Globus pallidus (tissue), 1 donor: ENCODE measurements at regions not wholly inside any gene's neighbourhood (a gene's known extent, or its start where the extent isn't known, plus 50 kb on each side); places are given as distances from the start of the nearest gene placed in this dataset.

Source experiments
- DNase-seq: peaks from one replicate; pipeline ENCODE4 v3.0.0-alpha.2; 2015; ENCODE audit warnings: low spot score

DNA sequence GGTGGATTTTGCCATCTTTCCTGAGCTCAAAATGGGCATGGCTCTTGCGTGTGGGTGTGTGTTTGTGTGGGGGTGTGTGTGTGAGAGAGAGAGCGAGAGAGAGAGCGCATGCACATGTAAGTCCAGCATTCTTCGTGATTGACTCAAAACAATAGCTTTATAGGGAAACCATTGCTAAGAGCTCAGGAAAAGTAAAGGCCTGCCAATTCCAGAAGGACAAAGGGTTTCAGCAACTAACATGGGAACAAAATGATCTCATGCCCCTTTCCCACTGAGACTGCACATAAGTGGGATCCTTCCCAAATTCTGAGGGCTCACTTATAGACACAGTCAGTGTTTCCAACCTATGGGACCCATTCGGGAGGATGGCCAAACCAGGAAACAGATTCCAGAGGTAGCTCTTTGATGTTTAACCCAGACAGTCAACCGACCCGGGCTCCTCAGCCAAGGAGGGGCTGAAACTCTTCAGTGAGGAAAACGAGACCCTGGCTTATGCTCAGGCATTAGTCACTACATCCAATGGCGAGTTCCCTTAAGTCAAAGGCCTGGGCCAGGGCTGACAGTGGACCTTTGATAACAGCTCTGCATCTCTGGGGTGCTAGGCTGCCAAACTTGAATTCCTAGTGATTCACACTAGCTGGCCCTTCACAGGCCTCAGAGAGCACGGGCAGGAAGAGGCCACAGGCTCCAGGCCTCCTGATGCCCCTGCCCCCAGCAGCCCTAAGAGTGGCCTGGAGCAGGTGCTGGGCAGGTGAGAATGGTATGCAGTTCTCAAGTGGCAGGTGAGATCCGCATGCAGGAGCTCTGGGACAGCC lies 305.0 kb upstream of the C2CD4B start:
- DNase-seq: peak; percentile 24

DNA sequence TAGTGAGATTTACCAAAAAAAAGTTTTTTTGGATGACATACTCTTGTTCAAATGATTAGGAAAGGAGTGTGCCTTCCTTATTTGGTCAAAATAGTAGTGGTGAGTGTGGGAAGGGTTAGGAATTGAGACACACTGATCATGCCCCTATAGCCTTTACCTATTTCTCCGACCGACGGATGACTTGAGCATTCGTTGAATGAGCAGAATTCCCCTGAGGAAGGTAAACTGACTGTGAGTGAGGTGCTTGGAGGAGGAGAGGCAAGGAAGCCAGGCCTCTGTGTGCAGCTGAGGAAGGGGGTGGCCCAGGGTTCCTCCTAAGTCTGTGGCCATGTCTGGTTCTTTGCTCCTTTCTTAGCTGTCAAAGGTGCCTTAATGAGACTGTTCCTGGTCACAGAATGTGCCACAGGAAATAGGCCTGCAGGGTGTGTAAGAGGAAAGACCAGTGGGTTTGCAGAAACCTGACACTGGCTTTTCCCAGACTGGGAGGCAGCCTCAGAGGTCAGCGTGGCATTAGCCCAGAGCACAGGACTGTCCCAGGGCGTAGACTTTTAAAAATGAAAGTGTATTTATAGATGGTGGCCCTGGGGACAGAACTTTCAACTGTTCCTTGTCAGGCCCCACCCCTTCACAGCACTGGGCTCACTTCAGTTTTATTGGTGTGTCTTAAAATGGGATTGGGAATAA lies 307.7 kb upstream of the C2CD4B start:
- no peak for DNase-seq

DNA sequence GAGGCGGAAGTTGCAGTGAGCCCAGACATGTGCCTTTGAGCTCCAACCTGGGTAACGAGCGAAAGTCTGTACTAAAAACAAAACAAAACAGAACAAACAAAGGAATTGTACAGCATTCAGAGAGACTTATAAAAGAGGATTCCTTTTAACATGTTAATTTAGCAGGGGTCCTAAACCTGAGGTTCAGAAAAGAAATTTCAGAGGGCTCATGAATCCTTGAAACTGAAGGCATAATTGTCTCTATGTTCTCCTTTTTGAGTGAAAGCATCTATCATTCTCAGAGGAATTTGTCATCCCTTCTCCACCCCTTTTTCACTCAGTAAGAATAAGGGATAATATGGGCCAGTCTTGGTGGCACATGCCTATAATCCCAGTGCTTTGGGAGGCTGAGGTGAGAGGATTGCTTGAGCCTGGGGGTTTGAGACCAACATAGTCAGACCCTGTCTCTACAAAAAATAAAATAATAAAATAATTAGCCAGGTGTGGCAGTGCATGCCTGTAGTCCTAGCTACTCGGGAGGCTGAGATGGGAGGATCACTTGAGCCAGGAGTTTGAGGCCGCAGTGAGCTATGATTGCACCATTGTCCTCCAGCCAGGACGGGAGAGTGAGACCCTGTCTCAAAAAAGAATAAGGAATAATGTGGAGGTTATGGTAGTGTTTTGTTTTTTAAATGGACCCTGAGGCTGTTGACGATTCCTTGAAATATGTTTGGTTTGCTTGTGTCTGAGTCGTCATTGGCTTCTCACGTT lies 309.1 kb upstream of the C2CD4B start:
- DNase-seq: no peak

DNA sequence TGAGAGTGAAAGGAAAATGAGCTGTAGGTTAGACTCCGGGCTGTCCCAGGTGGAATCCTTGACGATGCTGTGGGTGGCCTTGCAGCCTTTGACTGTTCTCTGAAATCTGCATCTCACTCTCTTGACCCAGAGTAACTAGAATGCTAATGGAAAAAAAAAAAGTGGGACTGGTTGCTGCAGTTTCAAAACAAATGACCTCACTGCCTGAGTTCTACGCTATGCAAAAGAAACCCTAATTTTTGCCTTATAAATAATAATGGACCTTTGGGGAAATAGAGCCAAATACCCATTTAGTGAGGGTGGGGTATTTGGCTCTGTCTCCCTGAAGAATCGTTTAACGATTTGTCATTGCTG lies 309.7 kb upstream of the C2CD4B start:
- DNase-seq: no peak

DNA sequence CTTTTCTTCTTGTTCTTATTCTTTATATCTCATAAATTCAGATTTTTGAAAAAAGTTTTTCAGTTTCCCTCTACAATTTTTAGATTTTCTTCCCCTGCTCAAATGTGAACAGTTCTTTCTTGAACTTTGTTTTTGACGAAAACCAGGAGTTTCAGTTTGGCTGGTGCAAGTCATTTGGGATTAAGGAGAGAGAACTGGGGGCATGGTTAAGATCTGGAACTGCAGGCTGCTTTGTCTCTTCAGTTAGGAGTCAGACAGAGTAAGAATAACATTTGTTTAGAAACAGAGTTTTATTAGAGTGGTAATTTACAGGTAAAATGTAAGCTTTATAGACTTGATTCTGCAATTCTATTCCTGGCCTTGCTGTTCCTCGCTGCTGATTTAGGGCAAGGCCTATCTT lies 310.5 kb upstream of the C2CD4B start:
- no peak for DNase-seq

DNA sequence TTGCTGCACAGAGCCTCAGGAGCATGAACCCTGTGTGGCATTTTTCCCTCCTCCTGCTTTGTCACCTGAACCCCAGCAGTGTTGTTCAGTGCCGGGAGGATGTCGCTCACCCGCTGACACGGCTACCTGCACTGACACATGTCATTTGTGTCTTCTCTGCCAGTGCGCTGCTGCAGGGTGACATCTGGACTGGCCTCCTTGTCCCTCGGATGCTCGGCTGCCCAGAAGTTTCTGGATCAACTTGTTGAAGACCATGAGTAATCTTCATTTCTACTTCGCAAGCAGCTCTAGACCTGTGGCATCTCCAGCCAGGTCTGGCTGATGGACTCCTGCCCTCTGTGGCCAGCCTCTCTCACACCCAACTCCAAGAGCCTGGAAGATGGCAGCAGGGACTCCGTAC lies 311.1 kb upstream of the C2CD4B start:
- no peak for DNase-seq

DNA sequence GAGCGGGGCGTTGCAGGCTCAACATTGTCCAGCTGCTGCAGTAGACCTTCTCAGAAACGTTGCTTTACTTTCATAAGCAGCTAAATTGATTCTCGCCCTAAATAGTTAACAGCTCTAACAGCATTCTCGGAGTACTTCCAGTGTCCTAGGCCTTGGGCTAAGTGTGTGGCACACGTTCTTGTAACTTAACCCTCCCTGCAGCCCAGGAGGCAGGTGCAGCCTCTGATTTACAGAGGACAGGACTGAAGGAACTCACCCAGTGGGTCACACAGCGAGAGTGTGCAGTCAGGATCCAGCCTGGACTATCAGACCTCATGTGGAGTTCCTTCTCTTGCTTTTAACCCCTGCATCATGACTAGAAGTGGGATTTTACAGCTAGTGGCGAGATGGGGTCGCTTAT lies 312.8 kb upstream of the C2CD4B start:
- DNase-seq: no peak

DNA sequence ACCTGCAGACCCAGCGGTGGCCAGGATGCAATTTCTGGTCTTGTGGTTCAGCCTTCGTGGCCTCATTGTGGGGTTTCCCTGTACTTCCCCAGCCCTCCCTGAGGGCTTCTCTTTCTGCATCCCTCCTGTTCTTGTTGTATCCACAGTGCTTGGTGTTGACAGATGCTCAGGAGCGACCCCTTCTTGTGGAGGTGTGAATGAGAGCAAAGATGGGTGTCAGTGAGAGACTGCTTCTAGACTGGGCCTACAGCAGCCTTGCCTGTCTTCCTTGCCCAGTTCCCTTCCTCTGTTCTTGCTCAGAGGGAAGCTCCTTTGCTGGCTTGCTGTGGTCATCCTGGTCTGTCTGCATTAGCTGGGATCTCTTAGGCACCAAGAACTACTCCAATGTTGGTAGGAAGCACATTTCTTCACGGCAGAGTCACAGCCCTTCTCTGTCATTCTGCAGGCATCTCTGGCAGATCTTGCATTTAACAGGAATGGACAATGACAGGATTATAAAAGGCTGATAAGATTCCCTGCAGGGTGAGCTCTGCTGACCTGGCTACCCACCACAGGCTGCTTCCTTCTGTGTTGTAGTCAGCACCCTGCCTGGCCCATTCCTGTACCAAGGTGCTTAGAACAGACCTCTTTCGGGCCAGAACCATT lies 317.8 kb upstream of the C2CD4B start:
- DNase-seq: no peak

DNA sequence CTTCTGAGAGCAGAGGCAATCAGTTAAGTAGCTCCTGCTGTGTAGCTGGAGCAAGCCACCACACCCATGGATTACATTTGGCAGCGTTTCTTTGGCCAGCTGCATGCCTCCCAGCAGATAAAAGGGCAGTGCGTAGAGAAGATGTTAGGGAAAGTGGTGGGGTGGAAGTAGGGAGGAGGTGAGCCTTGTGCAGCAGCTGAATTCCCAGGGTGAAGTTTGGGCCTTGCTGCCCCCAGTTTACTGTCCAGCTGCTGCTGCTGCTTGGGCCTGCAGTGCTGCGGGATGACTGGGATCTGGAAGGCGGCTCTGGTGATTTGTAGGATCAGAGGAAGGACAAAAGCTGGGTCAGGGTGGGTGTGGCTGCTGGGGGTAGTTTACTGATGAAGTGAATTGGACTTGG lies 318.7 kb upstream of the C2CD4B start:
- DNase-seq: no peak

DNA sequence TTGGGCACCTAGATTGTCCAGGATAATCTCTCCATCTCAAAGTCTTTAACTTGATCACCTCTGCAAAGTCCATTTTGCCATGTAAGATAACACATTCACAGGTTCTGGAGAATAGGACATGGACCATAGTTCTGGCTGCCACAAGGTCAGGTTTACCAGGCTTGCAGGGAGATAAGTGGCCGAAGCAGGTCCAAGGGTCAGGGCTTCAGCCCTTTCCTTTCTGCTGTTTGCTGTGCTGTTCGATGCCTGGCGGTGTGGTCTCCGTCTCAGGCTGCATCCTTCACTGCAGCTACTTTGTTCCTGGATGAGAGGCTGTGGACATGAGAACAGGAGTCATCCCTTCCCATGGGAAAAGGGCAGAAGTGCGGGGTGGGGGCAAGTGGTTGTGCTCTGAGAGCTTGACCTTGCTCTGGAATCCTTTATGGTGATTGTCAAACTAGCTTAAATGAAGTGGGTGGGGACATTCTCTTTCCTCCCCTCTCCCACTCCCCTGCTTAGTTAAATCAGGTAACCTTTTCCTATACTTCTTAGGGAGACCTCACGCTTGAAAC lies 320.2 kb upstream of the C2CD4B start:
- no peak for DNase-seq

DNA sequence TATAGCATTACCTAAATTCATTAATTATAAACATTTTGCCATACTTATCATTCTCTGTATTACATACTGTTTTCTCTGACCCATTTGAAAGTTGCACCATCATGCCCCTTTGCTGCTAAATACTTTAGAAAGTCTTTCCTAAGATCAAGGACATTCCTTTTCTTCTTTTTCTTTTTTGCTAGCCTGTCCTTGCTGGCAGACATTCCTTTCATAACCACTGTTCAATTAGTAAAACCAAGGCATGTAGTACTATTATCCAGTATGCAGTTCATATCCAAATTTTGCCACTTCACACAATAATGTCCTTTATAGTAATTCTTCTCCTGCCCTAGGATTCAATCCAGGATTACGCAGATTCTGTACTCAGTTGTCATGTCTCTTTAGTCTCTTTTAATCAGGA lies 321.0 kb upstream of the C2CD4B start:
- no peak for DNase-seq

DNA sequence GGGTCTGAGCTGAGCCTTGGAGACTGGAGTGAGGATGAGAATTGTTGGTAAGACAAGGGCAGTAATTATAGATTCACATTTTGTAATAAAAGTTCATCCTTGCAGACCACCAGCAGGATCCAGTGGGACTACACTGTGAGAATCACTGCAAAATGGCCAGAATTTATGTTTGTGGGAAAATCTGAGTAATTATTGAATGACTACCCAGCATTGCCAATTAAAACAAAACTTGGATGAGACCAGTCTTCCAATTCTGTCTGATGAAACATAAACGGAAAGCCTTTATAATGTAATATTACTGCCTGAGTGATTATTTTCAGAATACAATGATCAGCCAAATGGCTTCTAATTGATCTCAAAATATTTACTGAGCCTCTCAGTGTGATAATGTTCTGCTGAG lies 323.3 kb upstream of the C2CD4B start:
- no peak for DNase-seq

DNA sequence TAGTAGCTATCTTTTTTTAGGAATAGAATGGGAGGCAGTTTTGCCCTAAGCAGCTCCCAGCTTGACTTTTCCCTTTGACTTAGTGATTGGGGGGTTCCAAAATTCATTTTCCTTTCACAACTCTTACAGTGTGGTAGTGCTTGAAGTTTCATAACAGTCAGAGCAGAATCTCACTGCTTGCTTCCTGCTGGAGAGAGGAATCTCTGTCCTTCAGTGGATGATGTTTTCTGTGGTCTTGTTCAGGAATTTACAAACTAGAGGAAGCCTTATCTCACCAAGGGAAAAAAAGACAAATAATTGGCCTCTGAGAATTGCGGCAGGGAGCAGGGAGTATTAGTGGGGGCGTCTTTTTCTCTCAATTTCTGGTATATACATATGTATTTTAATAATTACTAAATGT lies 326.6 kb upstream of the C2CD4B start:
- DNase-seq: no peak

DNA sequence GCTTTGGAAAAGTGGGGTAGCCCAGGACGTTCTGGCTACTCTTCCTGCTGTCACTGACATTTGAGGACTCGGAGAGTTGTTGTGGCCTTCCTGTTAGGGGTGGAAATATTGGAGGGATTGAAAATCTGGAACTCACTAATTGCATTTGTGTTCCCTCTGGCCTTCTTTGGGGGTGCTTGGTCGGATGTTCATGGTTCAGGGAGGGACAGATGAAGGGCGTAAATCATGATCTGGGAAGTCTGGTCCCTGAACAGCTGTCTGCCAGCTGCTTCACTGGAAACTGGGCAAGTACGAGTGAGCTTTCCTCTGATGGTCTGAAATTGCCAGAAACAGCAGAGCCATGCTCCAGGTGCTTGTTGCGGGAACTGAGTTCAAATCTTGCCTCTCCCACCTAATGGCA lies 327.8 kb upstream of the C2CD4B start:
- DNase-seq: no peak

DNA sequence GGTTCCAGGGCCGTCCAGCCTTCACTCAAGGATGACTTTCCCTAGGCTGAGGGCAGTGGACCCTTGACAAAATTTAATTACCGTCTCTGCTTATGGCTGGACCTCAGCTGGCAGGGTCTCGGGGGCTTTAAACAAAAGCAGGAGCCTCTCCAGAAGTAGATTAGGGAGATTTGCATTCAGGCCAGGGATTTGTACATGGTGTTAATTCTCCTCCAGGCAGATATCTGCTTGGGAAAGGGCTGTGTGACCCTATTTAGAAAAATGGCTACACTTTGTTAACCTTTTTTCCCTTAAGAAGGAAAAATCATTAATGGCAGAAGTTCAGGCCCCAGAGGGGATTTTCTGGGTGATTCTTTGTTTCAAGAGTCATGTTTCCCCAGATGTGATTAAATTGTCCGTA lies 329.1 kb upstream of the C2CD4B start:
- DNase-seq: no peak

DNA sequence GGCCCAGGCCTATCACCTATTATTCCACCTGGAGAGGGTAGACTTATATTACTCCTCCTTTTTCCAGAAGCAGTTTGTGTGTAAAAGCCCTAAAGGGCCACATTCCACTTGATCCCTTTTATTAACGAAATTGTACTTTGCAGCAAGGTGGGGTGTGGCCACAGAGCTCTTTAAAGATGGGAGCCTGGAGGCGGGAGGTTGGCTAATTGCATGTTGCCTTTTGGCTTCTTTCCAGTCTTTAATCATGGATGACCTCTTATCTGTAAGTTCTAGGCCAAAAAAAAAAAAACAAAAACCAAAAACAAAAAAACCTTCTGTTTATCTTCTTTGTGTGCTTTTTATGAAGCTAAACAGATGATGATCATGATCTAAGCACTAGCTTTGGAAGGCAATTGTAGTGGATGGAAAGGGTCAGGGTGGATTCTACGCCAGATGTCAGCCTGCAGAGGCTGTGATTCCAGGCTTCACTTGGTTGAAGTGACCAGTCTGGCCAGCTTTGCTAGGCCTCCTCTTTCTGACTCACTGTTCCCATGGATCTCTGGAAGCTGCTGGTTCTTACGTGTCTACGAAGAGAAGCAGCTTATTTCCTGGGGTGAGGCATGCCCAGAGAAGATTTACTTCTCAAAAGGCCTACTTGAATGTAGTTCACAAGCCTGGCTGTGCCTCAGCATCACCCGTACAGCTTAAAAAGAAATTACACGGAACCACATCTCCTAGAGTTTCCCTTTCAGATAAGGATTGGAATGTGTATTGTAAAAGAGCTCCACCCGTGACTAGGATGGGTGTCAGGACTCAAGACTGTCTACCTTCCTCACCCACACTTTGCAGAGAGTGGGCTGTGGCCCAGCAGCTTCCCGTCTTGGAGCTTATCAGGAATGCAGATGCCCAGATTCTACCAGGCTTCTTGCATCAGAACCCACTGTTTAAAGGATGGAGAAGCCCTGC lies 330.9 kb upstream of the C2CD4B start:
- DNase-seq: no peak

DNA sequence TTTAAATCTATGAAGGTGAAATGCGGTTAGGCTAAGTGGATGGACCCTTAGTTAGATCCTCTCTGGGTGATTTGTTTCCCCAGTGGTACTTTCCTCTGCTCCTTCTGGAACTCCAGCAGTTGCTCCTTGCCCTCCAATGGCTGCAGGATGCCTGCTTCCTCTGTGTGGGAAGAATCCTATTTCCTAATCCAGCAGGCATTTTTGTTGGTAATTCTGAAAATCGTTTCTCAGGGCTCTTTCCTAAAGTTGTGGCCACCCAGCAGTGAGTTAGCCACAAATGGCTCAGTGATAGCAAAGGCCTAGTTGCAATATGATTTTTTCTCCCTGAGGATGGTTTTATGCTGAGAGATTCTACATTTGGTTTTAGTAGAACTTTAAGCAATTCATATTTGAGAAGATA lies 332.3 kb upstream of the C2CD4B start:
- no peak for DNase-seq

DNA sequence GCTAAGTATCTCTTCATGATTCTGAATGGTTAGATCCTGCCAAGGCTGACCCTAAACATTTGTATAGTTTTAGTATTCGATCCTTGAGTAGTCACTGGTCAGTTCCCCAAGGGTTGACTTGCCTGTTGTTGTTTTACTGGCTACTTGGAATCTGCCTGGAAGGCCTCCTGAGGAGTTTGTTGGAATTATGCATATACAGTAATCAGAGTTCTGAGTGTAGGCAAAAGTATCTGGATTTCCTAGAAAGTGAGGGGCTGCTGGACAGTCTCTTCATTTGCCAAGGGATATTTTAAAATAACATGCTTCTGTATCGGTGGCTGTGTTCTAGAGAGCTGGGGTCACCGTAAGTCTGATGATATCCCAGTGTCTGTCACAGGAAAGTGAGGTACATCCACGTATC lies 333.2 kb upstream of the C2CD4B start:
- no peak for DNase-seq

DNA sequence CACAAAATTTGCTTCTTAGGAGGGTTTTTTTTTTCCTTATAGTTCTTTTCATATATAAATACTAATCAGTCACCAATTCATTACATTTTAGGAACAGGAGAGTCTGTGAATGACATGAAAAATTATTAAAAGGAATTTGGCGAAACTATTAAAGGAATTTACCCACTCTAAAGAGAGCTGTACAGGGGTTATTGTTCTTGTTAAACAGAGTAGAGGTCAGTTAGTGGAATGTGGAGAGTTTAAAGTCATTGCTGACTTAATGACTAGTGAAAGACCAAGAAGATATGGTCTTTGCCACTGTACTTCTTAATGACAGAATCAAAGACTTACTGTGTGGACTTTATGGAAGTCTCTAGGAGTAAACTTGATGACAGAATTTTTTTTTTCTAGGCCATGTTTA lies 333.6 kb upstream of the C2CD4B start:
- no peak for DNase-seq

DNA sequence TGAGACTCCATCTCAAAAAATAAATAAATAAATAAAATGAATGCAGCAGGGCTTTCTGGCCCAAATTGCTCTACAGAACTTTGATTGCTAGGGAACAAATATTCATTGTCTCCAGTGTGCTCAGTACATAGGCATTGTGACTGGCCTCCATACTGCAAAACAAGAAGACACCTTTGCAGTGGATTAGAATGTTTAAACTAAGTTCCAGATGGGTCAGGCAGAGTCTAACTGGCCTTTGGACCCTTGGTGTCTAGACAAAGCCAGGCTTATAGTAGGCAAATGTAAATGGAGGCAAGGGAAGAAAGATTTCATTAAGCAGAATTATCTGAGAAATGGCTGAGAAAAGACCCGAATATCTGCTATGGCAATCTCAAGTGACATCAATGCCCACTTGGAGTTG lies 335.2 kb upstream of the C2CD4B start:
- DNase-seq: no peak

DNA sequence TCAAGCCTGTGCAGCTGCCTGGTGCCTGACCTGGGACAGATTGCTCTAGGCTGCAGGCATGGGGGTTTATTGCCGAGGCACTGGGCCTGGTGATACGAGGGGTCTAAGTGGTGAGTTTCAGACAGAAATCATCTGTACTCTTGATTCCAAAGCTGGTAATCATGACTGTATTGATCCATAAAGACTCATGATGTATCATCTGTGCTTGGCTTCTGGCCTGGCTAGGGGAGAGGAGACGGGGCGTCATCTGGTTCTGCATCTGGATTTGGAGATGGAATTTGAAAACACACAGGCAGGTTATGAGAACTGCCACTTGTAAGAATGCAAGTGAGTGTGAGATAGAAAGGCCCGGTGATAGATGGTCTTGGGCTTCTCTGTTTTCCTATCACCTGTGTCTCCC lies 337.4 kb upstream of the C2CD4B start:
- no peak for DNase-seq
